ENCODE measurements at regions not wholly inside any gene's neighbourhood (a gene's known extent, or its start where the extent isn't known, plus 50 kb on each side); places are given as distances from the start of the nearest gene placed in this dataset.

GRCh38 chr1:38198099-38198498 is 151.5 kb upstream of the POU3F1 start:
- Mint-ChIP-seq H3K27me3 (ENCODE audit: low read depth) (peaks cover 5% of the 10 kb centered on the region; the same call in 1 of the 2 replicates), H3K9me3 (peaks cover 12 to 14% of the 10 kb centered on the region in 2 experiments), H3K4me3 (no peak overlapping the region), H3K27ac (no peak overlapping the region), H3K4me1 (peaks cover 4 to 7% of the 10 kb centered on the region in 2 experiments; a peak in 2 of 4 replicates), H3K36me3 (ENCODE audit: insufficient read depth in 1 of 3, low read depth in 3 of 3) (peaks cover 0 to 13% (median 2%) of the 10 kb centered on the region in 3 experiments; a peak in 4 of 7 replicates)
- Histone ChIP-seq H3K23me2 (ENCODE audit: insufficient read length, low read depth, low read length, poor library complexity, severe bottlenecking) (no peaks in the 10 kb centered on the region), H4K91ac (ENCODE audit: insufficient read length, low read depth, low read length) (no peak overlapping the region), H3K9ac (ENCODE audit: extremely low read depth, insufficient read length, low read length) (no peak overlapping the region), H3K79me2 (ENCODE audit: insufficient read depth, low read length) (no peaks in the 10 kb centered on the region), H2AK5ac (ENCODE audit: insufficient read length, low read length) (no peak overlapping the region), H2BK20ac (ENCODE audit: low read depth, low read length, poor library complexity, severe bottlenecking) (no peak overlapping the region), H3K4ac (ENCODE audit: low read depth, low read length) (no peak overlapping the region), H2BK15ac (ENCODE audit: low read depth, low read length) (no peak overlapping the region), H3K27me3 (ENCODE audit: insufficient read depth, low read length) (no peaks in the 10 kb centered on the region), H2AFZ (ENCODE audit: low read length) (no peak overlapping the region), H4K8ac (replicated peaks; ENCODE audit: insufficient read length, low read depth, low read length) (no peak overlapping the region), H3K18ac (ENCODE audit: insufficient read length, low read depth, low read length) (no peak overlapping the region), H3K27ac (ENCODE audit: insufficient read length, low read depth, low read length) (no peak overlapping the region), H2BK120ac (ENCODE audit: low read depth, low read length, poor library complexity, severe bottlenecking) (no peak overlapping the region), H2BK12ac (ENCODE audit: insufficient read length, low read depth, low read length) (no peak overlapping the region), H3K79me1 (ENCODE audit: insufficient read depth, low read depth, low read length, poor library complexity, severe bottlenecking) (no peaks in the 10 kb centered on the region), H3T11ph (ENCODE audit: low read length) (no peak overlapping the region), H3K4me2 (ENCODE audit: insufficient read depth, insufficient read length, low read length) (no peak overlapping the region), H3K56ac (ENCODE audit: insufficient read length, low read depth, low read length) (no peak overlapping the region), H3K4me1 (ENCODE audit: insufficient read depth, low read length) (no peaks in the 10 kb centered on the region), H2BK5ac (ENCODE audit: insufficient read length, low read length) (no peak overlapping the region), H4K5ac (ENCODE audit: insufficient read length, low read depth, low read length) (no peak overlapping the region), H4K20me1 (ENCODE audit: control insufficient read depth, insufficient read depth, insufficient read length) (no peaks in the 10 kb centered on the region), H3K23ac (ENCODE audit: insufficient read length, low read depth, low read length) (no peak overlapping the region), H3K9me3 (ENCODE audit: control insufficient read depth, low read depth, low read length) (peaks cover 8% of the 10 kb centered on the region), H3K14ac (ENCODE audit: insufficient read depth, low read length) (no peak overlapping the region)
- TF ChIP-seq, protein P1, sequence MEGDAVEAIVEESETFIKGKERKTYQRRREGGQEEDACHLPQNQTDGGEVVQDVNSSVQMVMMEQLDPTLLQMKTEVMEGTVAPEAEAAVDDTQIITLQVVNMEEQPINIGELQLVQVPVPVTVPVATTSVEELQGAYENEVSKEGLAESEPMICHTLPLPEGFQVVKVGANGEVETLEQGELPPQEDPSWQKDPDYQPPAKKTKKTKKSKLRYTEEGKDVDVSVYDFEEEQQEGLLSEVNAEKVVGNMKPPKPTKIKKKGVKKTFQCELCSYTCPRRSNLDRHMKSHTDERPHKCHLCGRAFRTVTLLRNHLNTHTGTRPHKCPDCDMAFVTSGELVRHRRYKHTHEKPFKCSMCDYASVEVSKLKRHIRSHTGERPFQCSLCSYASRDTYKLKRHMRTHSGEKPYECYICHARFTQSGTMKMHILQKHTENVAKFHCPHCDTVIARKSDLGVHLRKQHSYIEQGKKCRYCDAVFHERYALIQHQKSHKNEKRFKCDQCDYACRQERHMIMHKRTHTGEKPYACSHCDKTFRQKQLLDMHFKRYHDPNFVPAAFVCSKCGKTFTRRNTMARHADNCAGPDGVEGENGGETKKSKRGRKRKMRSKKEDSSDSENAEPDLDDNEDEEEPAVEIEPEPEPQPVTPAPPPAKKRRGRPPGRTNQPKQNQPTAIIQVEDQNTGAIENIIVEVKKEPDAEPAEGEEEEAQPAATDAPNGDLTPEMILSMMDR (conservative IDR thresholded peaks at IDR 0.05) = no peak
- no peak for DNase-seq
- no CpG with 5 or more reads among the region's 6 CpGs for WGBS (ENCODE audit: extremely low coverage, insufficient read length, low lambda C conversion rate)

All from H9 (cell line).